ENCODE measurements at regions not wholly inside any gene's neighbourhood (a gene's known extent, or its start where the extent isn't known, plus 50 kb on each side); places are given as distances from the start of the nearest gene placed in this dataset.

DNA sequence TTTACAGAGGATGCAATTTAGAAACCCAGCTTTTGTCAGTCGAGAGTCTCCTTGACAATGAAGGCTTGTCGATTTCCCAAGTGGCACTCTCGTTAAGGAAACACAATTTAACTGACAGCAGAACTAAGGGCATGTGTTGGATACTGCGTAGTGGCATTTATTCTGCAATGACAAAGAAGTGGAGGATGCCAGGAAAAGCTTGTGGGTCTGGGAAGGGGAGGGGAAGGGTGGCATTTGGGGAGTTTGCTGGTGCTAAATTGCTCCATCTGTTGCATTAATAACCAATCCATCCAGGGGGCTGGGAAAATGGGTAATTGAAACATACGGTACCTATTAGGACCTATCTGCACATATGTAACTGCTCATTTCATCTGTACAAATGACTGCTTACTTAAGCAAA lies 190.6 kb downstream of the NSG2 start:
- TF ChIP-seq, protein P1, sequence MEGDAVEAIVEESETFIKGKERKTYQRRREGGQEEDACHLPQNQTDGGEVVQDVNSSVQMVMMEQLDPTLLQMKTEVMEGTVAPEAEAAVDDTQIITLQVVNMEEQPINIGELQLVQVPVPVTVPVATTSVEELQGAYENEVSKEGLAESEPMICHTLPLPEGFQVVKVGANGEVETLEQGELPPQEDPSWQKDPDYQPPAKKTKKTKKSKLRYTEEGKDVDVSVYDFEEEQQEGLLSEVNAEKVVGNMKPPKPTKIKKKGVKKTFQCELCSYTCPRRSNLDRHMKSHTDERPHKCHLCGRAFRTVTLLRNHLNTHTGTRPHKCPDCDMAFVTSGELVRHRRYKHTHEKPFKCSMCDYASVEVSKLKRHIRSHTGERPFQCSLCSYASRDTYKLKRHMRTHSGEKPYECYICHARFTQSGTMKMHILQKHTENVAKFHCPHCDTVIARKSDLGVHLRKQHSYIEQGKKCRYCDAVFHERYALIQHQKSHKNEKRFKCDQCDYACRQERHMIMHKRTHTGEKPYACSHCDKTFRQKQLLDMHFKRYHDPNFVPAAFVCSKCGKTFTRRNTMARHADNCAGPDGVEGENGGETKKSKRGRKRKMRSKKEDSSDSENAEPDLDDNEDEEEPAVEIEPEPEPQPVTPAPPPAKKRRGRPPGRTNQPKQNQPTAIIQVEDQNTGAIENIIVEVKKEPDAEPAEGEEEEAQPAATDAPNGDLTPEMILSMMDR (conservative IDR thresholded peaks at IDR 0.05 in 1 of 2, IDR thresholded peaks at IDR 0.05 in 1 of 2; ENCODE audit: extremely low read depth in 1 of 2, insufficient read depth in 1 of 2, low read depth in 1 of 2, low read length in 2 of 2) = no peak
- no peak for TF ChIP-seq EZH2 (IDR thresholded peaks at IDR 0.05; ENCODE audit: borderline replicate concordance, low read length)

All from mammary epithelial cell (primary cell).